Osteocyte (in vitro differentiated cells): ENCODE measurements at regions not wholly inside any gene's neighbourhood (a gene's known extent, or its start where the extent isn't known, plus 50 kb on each side); places are given as distances from the start of the nearest gene placed in this dataset.

Experiments used
- DNase-seq: peaks from one replicate; pipeline ENCODE4 v3.0.0; 2021; ENCODE audit warnings: mixed read lengths; ENCODE audit not compliant: unreplicated experiment; ENCODE audit errors: extremely low spot score
- H3K27ac Mint-ChIP-seq: one replicate; pipeline ENCODE4 v1.8.0; 2021; ENCODE audit warnings: mild to moderate bottlenecking, mixed read lengths; ENCODE audit not compliant: unreplicated experiment
- H3K27me3 Mint-ChIP-seq: one replicate; pipeline ENCODE4 v1.8.0; 2021; ENCODE audit warnings: mixed read lengths; ENCODE audit not compliant: unreplicated experiment
- H3K36me3 Mint-ChIP-seq: one replicate; pipeline ENCODE4 v1.8.0; 2021; ENCODE audit warnings: mixed read lengths; ENCODE audit not compliant: unreplicated experiment
- H3K4me1 Mint-ChIP-seq: one replicate; pipeline ENCODE4 v1.8.0; 2021; ENCODE audit warnings: mixed read lengths; ENCODE audit not compliant: unreplicated experiment
- H3K4me3 Mint-ChIP-seq: one replicate; pipeline ENCODE4 v1.8.0; 2021; ENCODE audit warnings: mild to moderate bottlenecking, moderate library complexity, mixed read lengths; ENCODE audit not compliant: unreplicated experiment
- H3K9me3 Mint-ChIP-seq: one replicate; pipeline ENCODE4 v1.8.0; 2021; ENCODE audit warnings: mixed read lengths; ENCODE audit not compliant: unreplicated experiment
- TF ChIP-seq, protein P1 (sequence below): fragments of 200-600 bp; sonication (generic); IDR thresholded peaks from 2 replicates; pipeline ENCODE4 v1.5.0; 2021; ENCODE audit warnings: antibody characterized with exemption, mild to moderate bottlenecking, moderate library complexity

DNA sequence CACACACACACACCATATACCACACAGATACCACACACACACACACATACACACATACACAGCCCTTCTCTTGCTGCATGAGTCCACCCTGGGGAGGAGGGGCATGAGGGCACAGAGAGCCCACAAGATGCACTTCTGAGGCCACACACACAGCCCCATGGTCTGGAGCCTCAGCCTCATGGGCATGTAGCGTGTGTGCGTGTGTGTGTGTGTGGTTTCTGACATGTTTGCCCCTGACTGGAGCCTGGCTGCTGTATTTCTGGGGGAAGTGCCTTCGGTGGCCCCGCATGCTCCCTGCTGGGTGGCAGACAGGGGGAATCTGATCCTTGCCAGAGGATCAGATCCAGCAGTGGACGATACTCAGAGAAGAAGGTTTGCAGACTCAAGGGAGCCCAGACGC lies 97.0 kb upstream of the PRR5 start:
- peaks cover 5% of the 10 kb centered on the region for H3K4me1 Mint-ChIP-seq
- H3K9me3 Mint-ChIP-seq: no peaks in the 10 kb centered on the region
- peaks cover 17% of the 10 kb centered on the region for H3K27me3 Mint-ChIP-seq
- H3K4me3 Mint-ChIP-seq: no peak overlapping the region
- no peaks in the 10 kb centered on the region for H3K36me3 Mint-ChIP-seq
- H3K27ac Mint-ChIP-seq: no peak overlapping the region
- TF ChIP-seq, protein P1, sequence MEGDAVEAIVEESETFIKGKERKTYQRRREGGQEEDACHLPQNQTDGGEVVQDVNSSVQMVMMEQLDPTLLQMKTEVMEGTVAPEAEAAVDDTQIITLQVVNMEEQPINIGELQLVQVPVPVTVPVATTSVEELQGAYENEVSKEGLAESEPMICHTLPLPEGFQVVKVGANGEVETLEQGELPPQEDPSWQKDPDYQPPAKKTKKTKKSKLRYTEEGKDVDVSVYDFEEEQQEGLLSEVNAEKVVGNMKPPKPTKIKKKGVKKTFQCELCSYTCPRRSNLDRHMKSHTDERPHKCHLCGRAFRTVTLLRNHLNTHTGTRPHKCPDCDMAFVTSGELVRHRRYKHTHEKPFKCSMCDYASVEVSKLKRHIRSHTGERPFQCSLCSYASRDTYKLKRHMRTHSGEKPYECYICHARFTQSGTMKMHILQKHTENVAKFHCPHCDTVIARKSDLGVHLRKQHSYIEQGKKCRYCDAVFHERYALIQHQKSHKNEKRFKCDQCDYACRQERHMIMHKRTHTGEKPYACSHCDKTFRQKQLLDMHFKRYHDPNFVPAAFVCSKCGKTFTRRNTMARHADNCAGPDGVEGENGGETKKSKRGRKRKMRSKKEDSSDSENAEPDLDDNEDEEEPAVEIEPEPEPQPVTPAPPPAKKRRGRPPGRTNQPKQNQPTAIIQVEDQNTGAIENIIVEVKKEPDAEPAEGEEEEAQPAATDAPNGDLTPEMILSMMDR: no peak
- DNase-seq: no peak

DNA sequence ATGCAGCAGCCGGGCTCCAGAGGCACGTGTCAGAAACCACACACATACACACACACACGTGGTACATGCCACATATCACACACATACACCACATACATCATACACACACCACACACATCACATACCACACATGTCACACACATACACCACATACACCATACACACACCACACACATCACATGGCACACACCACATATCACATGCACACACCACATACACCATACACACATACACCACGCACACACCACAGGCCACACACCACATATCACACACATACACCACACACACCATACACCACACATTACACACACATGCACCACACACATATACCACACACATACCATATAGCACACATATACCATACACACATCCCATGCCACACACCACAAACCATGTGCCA lies 97.5 kb upstream of the PRR5 start:
- H3K4me3 Mint-ChIP-seq: no peak overlapping the region

DNA sequence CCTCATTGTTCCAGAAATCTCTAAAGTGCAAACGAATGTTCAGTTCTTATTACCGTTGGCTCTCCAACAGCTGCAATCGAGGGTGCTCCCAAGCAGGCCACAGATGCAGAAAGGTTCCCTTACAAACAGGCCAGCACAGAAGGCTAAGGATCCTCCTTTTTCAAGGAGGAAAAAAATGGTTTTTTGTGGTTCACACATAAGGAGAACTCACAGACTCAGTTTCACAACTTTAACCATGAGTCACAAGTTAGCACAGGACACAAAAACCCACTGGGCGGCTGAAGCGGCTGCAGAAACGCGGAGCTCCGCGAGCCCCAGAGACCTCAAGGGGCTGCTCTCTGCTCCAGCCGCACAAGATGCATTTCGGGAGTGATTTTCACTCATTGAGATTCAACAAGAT lies 98.2 kb upstream of the PRR5 start:
- Mint-ChIP-seq H3K4me3 (no peak overlapping the region), H3K27ac (no peak overlapping the region), H3K36me3 (no peaks in the 10 kb centered on the region), H3K27me3 (peaks cover 17% of the 10 kb centered on the region), H3K4me1 (peaks cover 5% of the 10 kb centered on the region), H3K9me3 (no peaks in the 10 kb centered on the region)
- no peak for DNase-seq
- TF ChIP-seq, protein P1: no peak

More for the DNA sequence above, 97.5 kb upstream of the PRR5 start:
- Mint-ChIP-seq H3K27ac (no peak overlapping the region), H3K27me3 (peaks cover 17% of the 10 kb centered on the region), H3K9me3 (no peaks in the 10 kb centered on the region), H3K36me3 (no peaks in the 10 kb centered on the region), H3K4me1 (peaks cover 5% of the 10 kb centered on the region)
- TF ChIP-seq, protein P1: no peak
- no peak for DNase-seq

DNA sequence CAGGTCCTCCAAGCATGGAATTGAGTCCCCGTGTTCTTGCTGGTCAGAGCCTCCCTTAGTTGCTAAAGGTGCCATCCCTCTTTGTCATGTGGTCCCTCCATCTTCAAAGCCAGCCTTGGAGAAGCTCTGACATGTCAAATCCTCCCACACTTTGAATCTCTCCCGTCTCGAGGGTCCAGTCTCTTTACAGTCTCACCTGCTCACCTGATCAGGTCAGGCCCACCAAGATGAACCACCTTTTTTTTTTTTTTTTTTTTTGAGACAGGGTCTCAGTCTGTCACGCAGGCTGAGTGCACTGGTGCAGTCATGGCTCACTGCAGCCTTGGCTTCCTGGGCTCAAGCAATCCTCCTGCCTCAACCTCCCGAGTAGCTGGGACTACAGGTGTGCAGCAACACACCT lies 100.3 kb upstream of the PRR5 start:
- no peaks in the 10 kb centered on the region for H3K9me3 Mint-ChIP-seq
- peaks cover 25% of the 10 kb centered on the region for H3K27me3 Mint-ChIP-seq
- H3K4me1 Mint-ChIP-seq: peaks cover 5% of the 10 kb centered on the region
- TF ChIP-seq, protein P1: no peak
- no peak for DNase-seq
- H3K27ac Mint-ChIP-seq: no peak overlapping the region
- no peak overlapping the region for H3K4me3 Mint-ChIP-seq
- H3K36me3 Mint-ChIP-seq: no peaks in the 10 kb centered on the region

DNA sequence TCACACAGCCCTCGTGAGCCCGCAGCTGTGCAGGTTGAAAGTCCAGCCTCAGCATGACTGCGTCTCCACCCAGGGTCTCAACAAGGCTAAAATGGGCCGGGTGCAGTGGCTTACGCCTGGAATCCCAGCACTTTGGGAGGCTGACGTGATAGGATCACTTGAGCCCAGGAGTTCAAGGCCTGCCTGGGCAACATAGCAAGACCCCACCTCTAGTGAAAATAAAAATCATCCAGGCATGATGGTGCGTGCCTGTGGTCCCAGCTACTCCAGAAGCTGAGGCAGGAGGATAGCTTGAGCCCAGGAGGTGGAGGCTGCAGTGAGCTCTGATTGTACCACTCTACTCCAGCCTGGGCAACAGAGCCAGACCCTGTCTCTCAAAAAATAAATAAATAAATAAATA lies 100.8 kb upstream of the PRR5 start:
- Mint-ChIP-seq H3K27me3 (peaks cover 27% of the 10 kb centered on the region), H3K36me3 (no peaks in the 10 kb centered on the region), H3K4me1 (peaks cover 5% of the 10 kb centered on the region), H3K27ac (no peak overlapping the region), H3K4me3 (no peak overlapping the region), H3K9me3 (no peaks in the 10 kb centered on the region)
- no peak for DNase-seq
- TF ChIP-seq, protein P1: no peak
